GM19438 (cell line): ENCODE measurements at regions not wholly inside any gene's neighbourhood (a gene's known extent, or its start where the extent isn't known, plus 50 kb on each side); places are given as distances from the start of the nearest gene placed in this dataset.
"Not testable (repeated sequence)": the region's sequence is repeated elsewhere in the genome, so short reads cannot be mapped to it uniquely, and the experiment has no call there.

Experiments
- ATAC-seq: cut with Tn5 transposase; IDR thresholded peaks from one replicate; pipeline ENCODE4 v1.9.1; 2021; ENCODE audit warnings: low read depth; ENCODE audit not compliant: unreplicated experiment

DNA sequence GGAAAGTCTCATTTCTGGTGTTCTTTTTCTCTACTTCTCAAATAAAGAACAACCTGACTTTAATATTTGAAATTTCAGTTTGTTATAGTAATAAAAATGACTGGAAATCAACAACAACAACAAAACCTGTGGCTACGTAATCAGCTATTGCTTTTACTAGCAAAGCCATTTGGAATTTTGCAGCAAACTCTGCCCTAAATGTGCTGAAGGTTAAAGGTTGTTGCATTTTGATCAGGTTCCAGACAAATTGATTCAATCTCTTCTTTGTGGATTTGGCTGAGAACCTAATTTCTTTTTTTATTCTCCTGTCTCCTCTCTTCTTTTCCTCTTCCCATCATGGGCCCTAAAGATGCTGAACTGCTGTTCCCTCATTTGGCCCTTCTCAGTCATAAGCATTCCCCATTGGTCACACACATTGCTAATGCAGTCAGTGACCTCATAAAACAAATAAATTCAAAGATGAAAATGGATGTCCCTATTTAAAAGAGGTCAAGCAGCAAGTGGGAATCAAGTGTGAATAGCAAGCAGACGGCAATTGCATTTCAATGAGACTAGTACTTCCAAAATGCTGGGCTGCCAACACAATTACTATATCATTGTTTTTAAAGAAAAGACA, 795.1 kb upstream of the CDH8 start:
- no peak for ATAC-seq

DNA sequence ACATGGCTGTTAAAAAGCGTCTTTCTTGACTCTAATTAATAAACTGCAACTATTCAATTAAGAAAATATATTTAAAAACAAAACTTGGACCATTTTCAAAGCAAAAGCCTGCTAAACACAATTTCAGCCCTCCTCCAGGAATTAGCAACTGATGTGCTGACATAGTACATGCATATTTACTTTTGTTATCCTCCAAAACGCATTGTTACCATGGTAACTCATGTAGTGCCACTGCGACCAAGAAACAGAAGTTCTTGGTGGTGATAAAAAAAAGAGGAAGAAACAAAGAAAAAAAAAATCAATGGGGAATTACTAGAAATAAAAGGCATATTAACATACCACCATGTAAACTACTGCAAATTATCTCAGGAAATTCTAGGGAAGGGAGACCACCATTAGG, 793.4 kb upstream of the CDH8 start:
- ATAC-seq = no peak

DNA sequence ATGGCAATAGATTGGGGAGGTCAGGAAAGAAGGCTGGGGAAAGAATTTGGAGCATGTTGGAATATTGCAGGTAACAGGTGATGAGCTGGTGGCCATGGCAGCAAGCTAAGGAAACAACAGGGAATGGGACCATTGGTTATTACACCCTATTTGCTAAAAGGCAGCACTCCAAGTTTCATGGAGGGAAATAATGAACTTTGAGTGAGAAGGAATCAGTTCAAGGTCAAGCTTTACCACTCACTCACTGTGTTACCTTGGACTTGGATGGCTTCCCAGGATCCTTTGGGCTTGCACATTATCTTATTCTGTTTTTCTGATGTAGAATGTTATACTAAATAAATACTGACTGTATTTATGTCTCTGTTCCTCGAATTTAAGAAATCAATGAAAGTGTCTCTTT, 792.8 kb upstream of the CDH8 start:
- ATAC-seq = no peak

GRCh38 chr16:62821824-62822223, 785.6 kb upstream of the CDH8 start:
- ATAC-seq = no peak

- no peak for ATAC-seq
Measured at GRCh38 chr16:62816971-62817519, 780.8 kb upstream of the CDH8 start.

DNA sequence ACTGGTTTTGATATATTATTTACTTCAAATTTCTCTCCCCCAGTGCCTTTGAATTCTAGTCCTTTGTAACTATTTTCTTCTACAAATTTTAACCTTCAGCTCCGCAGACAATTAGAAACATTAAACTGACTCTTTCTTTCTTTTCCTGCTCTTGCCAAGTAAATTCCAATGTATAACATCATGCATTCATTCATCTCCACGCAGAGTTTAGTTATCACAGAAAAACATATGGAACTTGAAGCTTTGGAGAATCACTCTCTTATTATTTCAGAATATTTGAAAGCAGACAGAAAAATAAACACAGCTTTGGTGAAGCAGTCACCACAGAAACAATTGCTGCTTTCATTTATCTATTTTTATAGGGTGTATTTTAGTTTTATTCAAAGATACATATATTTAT, 778.7 kb upstream of the CDH8 start:
- ATAC-seq = no peak

DNA sequence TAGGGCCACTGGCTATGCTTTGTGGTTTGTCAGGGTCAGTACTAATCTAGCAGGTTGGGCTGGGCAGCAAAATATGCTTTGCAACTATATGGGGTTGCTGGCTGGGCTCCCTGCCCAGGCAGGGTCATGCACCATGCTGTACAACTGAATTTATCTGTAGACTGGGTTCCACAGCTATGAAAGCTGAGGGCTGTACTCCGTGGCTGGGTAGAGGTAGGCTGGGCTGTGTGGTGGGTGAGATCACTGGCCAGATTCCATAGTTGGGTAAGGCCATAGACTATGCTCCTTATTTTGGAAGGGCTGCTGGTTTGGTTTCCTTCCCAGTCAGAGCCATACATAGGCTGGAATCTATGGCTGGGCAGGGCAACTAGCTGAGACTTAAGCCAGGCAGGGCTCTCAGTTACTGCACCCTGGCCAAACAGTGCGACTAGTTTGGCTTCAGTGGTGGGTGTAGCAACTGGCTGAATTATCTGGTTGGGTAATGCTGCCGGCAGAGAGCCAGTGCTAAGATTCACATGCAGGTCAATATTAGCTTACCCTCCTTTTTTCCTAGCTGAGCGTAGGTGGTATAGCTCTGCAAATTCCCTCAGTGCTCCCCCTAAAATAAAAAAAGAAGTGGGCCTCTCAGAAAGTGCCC, 769.1 kb upstream of the CDH8 start:
- no peak for ATAC-seq

DNA sequence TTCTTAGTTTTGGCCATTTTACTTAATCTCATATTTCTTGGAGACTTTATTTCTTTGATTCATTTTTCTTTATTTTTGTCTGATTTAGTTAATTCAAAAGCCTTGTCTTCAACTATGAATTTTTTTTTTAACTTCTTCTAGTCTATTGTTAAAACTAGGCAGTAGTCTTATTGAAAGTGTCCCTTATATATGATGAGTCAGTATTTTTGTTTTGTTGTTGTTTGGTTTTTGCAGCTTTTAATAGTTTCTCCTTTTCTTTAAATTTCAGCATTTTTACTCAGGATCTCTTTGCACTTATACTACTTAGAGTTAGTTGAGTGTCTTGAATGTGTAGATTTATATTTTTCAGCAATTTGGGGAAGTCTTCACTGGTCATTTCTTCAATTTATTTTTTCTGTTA, 758.5 kb upstream of the CDH8 start:
- ATAC-seq = no peak

DNA sequence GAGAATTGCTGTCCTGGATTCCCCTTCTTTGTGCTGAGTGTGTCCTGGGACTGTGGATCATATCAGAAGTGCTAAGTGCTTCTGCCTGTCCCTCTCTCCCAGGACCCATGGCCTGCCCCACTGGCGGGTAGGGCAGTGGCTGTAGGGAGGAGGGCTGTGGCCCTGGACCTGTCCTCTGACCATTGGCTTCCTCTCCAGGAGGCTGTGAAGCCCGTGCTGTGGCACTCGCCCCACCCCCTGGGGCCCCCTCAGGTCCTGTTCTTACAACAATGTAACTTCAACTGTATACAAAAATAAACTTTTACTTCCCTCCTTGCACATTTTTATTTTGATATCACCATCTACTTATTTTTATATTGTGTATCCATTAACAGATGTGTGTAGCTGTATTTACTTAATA, 743.8 kb upstream of the CDH8 start:
- ATAC-seq = not testable (repeated sequence)

DNA sequence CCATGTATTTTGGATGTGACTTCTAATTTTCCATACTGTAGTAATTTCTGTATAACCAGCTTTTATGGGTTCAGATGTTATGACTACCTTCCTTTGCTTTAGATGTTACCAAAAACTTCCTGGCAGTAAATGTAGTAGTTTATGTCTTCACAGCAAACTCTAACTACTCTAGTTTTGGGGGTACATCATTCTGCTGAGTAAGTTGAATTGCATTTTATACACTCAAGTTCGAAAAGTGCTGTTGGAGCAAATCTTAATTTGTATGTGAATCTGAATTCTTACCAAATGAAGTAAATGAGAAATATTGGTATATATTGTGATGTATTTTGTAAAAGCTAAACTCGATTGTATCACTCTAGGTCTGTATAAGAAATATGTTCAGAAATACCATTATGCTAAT, 728.3 kb upstream of the CDH8 start:
- ATAC-seq = no peak

- ATAC-seq = no peak
Measured at GRCh38 chr16:62760398-62760797, 724.2 kb upstream of the CDH8 start.

- ATAC-seq = no peak
Measured at GRCh38 chr16:62755938-62756337, 719.7 kb upstream of the CDH8 start.

DNA sequence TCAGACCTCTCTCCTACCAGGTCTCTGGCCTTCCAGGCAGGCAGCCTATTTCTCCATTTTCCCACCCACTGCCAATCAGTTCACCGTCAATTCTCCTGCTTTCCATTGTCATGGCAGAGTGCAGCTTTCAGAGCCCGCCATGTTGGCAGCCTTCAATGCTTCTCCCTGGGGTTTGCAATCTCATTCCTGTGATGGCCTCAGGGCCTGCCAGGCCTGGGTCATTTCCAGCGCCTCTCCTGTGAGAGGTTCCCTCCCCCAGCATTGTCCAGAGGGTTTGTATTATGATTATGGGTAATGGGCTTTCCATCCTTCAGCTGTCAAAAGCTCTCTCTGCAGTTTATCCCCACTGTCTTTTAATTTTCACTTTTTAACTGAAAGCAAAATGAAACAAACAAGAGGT, 716.6 kb upstream of the CDH8 start:
- no peak for ATAC-seq

GRCh38 chr16:62751218-62751617, 715.0 kb upstream of the CDH8 start:
- no peak for ATAC-seq

- ATAC-seq = no peak
Measured at GRCh38 chr16:62741692-62742091, 705.5 kb upstream of the CDH8 start.

DNA sequence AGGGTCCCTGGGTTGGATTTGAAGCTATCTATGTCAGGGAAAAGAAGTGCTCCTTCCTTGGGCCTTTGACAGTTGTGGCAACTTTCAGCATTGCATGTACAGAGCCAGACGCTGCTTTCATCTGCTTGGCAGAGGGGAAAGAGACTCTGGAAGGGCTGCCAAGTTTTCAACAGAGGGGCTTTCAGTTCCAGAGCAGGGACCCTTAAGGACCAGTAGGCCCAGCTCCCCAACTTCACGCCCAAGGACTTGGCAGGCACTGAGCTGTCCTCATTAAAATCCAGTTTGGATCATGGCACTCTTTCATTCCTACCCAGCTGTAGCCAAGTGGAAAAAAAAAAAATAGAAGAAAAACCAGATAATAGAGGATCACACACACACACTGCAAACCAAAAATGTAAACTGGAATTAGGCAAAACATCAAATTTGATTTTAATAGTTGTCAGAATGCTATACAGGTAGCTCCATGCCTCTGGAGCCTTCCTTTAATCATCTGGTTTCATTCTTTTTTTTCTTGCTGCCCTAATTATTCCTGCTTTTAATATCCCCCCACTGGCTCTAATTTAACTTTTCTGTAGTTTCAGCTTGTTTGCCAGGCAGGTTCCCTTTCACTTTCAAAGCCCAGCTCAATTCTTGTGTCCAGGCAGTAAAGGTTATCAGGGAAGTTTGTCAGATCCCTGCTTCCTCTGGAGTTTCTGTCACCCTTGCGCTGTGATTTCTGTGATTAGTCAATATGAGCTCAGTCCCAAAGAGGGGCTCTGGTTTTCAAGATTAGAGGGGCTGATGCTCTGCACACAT, 702.6 kb upstream of the CDH8 start:
- ATAC-seq = no peak

GRCh38 chr16:62732092-62732491, 695.9 kb upstream of the CDH8 start:
- no peak for ATAC-seq

- not testable (repeated sequence) for ATAC-seq
Measured at GRCh38 chr16:62724670-62725269, 688.5 kb upstream of the CDH8 start.

GRCh38 chr16:62720651-62721050, 684.4 kb upstream of the CDH8 start:
- no peak for ATAC-seq

GRCh38 chr16:62717026-62717425, 680.8 kb upstream of the CDH8 start:
- ATAC-seq = no peak

- ATAC-seq = no peak
Measured at GRCh38 chr16:62715701-62716100, 679.5 kb upstream of the CDH8 start.
